NCI-H82 (cell line): ENCODE measurements at regions not wholly inside any gene's neighbourhood (a gene's known extent, or its start where the extent isn't known, plus 50 kb on each side); places are given as distances from the start of the nearest gene placed in this dataset.

Source experiments
- DNase-seq: peaks from one replicate; lab custom pipeline; 2025; lab: John Stamatoyannopoulos, UW

DNA sequence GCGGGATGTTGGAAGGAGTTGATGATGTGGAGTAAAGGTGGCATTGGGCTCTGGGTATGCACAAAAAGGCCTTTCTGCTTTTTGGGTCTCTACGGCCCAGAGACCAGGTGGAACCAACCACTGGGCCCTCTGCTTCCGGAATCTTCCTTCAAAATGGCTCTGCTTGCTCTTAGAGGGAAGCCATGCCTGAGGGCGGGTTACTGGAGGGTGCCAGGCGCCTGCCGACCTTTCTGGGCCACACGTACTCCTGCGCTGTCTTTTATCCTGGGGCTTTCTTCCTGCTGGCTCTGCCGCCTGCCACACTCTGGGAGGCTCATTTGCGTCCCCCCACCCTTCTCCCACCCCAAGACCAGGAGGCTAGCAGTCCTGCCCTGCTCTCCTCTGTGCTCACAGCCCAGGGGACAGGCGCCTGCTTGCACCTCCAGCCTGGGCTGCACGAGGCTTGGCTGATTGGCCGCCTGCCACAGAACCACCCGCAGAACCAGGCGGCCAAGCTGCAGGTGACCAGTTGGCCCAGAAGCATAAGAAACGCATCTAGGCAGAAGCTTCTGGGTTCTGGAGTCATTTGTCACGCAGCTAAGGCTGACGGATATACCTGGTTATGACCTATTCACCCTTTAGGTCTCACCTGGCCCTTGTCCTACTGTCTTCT lies 536.9 kb downstream of the TBC1D22A start:
- no peak for DNase-seq

DNA sequence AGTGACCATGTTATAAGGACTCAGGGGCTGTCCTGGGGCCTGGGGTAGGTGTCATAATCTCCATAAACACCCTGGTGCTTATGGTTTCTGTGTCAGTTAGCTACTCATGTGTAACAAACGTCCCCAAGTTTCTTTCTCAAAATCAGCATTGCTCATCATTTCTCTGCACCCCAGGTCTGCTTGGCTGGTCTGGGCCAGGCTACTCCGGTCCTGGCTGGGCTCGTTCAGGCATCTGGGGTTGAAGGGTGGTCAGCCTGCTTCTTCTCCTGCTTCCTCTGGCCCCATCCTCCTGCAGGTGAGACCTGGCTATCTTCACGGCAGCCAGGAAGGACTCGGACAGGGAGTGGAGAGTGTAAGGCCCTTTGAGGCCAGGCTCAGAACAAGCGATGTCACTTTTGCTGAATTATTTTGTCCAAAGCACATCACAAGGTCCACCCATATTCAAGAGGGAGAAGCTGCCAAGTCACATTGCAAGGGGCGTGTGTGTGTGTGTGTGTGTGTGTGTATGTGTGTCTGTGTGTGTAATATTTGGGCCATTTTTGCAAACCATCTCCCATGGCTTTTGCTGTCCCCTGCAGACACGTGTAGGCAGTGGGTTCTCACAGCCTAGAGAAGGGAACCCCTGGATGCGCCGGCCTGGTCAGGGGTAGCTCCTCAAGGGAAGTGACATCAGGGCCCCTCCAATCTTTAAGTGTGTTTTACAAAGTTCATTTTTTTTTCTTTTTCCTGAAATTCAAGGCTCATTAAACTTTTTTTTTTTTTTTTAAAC lies 535.8 kb downstream of the TBC1D22A start:
- no peak for DNase-seq

DNA sequence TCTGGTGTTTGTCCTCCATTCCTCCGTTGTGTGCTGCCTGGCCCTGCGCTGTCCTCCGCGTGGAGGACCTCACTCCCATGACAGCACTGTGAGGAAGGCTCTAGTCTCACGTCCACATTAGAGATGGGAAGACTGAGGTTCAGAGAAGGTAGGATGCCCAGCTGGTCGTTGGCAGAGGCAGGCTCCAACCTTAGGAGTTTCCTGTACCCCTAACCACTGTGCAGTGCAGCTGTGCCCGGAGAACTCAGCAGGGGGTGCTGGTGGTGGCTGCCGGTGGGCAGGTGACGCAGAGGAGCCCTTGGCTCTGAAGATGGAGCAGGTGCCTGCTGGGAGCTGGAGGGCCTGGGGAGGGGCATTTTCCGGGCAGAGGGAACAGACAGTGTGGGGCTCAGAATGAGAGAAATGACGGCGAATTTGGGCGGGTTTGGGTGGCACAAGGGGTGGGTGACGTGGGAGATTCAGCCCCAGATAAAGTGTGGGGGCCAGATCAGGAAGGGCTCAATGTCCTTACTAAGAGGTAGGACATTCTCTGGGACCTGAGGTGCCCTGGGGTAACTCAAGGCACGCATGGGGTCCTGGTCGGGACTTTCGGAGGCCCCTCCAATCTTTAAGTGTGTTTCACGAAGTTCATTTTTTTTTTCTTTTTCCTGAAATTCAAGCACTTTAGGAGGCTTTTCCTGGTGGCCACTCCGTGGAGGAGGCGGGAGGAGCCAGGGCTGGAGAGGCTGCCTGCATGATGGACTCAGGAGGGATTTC lies 535.0 kb downstream of the TBC1D22A start:
- no peak for DNase-seq

DNA sequence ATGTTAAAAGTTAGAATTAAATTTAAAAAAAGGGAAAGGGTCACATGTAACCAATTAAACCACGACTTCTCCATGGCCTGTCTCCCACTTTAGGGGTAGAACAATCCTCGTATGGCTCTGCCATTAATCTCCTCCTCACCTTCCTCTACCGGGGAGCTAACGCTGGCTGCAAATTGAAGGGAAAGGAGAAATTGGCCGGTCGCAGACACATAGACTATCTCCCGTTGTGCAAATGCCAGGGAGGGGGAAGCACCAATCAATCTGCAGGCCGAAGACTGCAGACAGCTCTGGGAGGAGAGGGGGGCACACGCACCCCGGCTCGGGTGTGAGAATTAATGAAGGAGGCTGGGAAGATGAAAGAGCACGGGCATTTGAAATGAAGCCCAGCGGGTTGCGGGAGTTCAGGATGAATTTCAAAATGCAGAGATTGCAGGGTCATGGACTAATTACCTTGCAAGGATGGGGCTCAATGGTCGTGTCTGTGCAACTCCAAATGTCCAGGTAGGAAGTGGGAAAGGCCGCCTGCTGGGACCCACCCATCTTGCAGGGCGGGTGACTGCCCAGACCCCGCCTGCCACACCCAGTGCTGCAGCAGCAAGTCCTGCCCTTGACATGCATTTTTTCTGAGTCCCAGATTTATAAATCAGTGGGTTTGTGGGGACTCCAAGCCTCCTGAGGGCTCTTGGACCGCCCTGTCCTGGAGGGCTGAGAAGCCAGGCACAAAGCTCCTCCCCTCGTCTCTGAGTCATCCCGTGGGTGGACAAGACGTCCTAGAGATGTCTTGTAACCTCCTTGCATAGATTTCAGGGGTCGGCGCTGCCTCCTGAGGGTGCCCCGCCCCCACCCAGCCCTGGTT lies 534.2 kb downstream of the TBC1D22A start:
- no peak for DNase-seq

DNA sequence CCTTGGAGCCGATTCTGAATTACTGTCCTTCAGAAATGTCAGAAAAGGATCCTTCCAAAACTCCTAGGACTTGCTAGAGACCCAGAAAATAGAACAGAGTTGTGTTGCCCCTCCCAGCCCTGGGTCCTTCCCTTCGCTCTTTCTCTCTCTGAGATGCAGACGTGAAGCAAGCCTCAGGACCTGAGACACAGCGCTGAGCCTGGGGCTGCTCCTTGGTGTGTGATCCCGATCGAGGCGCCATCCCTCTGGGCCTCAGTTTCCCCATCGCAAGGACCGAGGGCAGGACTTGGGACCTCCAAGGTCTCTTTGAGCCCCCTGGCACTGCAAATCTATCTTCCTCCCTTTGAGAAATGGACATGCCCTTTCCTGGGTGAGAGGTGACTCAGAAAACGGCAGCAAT lies 533.5 kb downstream of the TBC1D22A start:
- no peak for DNase-seq

DNA sequence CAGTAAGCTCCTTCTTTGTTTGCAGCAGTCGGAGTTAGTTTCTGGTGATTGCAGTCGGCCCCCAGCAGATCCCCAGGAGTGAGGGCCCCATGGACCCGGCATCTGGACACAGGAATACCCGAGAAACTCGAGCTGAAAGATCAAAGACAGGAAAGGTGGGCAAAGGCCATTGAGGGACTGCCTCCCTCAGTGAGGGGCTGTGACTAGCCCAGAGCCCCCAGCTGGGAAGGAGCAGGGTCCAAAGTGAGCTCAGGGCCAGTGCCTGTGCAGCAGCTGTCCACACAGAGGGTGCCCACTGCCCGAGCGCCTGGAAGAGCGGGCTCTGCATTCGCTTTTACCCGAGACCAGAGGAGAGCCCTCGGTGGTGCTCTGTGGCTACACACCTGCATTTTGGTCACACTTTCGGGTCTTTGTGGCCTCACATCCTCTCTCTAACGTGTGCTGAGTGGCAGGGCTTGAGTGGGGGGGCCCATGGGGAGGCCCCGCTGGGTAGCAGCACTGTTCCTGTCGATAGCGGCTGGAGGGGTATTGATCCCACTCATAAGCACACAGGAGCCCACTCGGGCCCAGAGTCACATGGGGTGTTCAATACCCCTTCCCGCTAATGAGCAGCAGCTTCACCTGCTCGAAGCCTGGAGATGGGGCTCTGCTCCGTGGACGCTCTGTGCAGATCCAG lies 532.9 kb downstream of the TBC1D22A start:
- DNase-seq = no peak

DNA sequence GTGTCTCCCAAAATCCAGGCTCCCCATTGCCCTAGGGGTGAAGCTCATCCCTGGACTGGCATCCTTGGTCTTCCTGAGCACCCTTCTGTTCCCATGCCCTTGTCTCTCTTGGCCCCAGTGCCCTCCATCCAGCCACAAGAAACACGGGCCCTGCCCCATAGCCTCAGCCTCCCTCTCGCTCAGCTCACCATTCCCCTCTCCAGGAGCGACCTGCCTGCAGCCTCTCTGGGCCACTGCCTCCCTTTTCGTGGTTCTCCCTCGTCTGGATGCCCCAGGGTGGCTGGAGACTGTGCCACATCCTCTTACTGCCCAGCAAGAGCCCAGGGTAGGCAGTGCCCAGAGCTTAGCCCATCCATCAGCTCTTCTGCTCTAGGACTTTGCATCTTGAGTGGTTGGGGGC lies 532.1 kb downstream of the TBC1D22A start:
- no peak for DNase-seq

DNA sequence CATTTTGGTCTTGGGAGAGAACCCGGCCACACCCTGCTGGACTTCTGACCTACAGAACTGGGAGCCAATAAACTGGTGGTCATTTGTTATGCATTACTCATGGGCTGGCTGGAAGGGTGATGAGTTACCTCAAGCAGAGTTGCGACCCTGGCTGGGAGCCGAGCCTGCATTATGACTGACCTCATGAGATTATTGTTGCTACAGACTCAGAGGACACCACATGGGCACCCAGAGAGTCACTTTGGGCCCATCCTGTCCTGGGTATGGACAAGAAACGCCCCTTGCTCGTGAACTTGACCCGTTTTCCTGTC lies 531.7 kb downstream of the TBC1D22A start:
- no peak for DNase-seq

DNA sequence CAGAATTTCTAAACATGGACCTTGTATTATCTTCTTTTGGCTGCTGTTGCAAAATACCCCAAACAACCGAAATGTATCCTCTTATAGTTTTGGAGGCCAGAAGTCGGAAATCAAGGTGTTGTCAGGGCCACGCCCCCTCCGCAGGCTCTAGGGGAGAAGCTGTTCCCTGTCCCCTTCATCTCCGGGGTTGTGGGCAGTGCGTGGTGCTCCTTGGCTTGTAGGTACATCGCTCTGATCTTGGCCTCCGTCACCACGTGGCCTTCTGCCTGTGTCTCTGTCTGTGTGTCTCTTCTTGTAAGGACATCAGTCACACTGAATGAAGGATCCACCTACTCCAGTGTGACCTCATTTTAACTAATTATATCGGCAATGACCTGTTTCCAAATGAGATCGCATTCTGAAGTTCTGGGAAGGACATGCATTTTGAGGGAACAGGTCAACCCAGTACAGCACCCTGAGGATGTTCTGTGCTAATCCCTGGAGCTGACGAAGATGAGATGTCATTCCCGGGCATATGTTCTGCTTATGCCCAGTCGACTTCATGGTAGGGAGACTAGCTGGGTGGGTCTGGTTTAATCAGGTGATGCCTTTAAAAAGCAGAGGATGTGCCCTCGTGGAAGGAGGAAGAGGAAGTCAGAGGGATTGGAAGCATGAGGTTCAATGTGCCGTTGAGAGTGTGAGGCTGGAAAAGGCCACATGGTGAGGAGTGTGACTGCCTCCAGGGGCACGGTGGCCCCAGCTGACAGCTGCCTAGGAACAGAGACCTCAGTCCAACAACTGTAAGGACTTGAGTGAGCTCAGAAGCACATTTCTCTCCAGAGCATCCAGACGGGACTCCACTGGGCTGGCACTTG lies 531.1 kb downstream of the TBC1D22A start:
- no peak for DNase-seq

DNA sequence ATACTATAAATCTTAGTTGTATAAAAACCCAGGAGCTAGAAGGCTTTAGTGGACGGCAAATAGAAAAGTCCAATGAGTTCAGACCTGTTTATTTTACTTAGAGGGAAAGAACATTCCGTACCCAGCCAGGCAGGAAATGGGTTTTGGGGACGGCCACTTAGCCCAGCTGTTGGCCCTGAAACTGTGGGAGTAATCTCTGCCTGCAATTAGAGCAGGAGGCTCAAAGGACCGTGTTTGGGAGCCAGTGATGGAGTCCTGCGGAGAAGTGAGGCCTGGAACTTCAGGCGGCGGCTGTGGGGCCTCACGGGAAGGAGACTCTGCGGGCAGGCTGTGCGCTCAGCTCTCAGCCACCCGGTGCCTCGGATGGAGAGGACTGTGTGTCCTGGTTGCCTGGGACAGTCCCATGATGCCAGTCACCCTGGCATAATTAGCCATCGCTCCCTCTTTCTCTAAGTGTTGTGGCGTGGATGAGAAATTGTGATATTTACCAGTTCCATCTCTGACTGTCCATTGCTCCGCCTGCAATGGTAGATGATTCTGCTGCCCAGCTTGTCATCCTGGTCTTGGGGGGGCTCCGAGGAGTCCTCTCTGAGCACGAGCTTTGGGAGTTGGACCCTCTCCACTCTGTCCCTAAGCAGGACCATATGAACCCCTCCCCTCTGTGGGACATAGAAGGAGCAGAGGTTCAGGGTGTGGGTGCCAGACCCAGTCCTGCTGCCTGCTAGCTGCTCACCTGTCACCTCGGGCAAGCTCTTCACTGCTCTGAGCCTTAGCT lies 530.3 kb downstream of the TBC1D22A start:
- DNase-seq = no peak

DNA sequence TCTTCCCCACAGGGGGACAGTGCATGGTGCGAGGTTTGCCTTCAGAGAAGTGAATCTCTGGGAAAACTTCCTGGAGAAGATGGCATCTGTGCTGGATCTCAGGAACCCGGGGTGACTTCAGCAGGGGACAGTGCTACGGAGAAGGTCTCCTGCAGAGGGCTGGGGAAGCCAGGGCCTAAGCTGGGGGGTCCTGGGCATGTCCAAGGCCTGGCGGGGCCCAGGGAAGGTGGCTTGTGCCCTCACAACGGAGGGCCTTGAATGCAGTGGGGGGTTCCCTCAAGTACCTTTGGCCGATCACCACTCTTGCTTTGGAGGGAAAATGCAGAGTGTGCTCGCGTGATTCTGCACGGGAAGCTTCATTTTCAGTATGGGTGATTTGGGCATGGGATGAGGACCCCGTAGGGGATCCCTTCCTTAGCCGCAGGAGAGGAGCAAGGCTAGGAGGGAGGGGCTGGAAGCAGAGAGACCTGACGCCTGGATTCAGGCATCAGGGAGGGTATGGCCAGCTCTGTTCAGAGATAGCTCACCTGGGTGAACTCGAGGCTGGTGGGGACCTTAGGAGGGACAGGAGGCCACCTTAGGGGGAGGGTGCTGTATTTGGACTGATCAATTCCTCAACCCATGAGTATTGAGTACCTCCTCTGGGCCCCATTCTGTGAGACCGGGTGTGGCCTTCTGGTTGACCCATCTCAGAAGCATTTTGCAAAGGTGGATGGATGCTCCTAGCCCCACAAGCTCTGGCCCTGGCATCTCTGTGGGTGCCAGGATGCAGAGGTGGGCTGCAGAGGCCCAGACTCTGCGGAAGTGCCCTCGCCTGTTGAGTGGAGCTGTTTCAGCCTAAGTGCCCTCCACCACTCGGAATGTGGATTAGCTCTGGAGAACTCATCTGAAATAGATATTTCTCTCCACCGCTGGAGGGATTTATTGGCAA lies 529.4 kb downstream of the TBC1D22A start:
- no peak for DNase-seq

DNA sequence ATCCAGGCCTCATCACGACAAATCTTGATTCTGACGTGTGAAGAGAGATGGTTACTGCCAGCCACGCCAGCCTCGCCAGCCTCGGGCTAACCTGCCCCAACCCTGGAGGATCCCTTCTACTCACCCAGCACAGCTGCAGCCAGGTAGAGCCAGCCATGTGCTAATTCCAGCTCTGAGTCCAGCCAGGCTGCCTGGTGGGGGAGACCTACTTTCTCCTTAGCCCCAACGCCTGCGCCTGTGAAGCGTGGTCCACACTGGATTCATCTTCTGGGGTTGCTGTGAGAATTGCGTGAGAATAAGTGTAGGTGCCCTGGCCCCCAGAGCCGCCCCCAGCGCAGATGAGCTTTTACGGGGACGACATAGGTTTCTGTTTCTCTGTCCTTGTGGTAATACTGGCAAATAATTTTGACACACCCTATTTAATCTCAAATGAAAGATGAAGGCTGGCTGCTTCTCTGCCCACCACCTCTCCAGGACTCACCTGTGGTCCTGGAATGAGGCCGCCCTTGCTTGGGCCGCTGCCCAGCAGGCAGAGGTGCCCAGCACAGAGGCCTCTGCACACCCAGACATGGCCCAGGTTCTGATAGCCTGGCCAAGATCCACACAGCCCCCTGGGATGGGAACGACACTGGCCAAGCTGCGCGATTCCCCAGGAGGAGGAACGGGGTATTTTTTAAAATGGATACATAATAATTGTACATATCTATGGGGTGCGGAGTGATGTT lies 528.4 kb downstream of the TBC1D22A start:
- no peak for DNase-seq

DNA sequence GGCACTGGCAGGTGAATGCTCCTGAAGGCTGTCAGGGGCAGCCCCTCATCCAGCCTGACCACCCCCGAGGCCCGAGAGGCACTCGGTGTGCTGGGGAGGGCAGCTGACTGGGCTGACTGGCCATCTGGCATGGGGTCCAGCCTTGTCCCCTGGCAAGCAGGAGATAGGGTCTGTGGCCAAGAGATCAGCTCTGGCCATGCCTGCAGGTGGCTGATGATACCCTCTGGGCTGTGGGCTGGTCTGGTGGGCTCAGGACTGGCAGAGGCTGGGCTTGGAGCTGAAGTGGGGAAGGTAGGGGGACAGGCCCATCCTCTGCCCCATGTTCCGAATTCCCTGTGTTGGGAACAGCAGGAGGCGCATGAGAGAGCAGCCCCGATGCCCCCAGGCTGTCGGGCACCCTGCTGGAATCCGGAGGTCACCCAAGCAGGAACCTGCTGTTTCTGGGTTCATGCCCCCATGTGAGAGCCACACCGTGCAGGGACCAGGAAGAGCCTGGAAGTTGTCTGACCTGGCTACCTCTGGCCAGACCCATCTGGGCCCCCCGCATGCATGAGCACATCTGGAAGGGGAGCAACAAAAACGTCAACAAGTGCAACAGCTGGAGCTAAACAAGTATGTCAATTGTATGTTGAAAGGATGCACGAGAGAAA lies 527.0 kb downstream of the TBC1D22A start:
- no peak for DNase-seq

DNA sequence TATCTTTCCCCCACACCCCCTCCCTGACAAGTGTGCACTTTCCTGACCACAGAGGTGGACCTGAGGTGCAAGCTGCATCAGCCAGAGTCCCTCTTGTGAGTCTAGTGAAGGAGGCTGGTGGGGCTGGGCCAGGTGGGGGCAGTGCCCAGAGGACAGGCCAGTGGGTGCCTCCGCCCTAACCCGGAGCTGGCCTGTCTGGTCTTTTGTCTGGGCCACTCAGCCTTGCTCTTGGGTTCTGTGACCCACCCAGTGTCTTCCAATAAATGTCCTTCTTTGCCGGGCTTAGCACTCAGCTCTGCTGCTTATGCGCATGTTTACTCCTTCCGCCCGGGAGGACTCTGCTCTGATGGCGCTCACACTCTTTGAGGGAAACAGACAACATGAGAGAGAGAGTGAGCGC lies 526.2 kb downstream of the TBC1D22A start:
- DNase-seq = no peak

DNA sequence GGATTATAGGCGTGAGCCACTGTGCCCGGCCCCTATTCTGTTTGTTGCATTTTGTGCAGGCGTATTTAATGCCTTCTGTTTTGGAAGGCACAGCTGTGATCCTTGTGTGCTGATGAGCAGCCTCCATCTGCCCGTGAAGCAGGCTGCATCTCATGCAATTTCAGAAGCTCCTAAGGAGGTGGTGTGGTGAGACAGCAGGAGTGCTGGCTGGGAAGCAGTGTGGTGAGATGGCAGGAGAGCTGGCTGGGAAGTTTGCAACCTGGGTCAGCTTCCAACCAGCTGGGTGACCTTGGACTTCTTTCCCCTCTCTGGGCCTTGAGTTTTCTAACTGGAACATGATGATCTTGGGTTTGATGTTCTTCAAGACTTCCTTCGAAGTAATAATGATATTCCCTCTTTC lies 525.1 kb downstream of the TBC1D22A start:
- no peak for DNase-seq

DNA sequence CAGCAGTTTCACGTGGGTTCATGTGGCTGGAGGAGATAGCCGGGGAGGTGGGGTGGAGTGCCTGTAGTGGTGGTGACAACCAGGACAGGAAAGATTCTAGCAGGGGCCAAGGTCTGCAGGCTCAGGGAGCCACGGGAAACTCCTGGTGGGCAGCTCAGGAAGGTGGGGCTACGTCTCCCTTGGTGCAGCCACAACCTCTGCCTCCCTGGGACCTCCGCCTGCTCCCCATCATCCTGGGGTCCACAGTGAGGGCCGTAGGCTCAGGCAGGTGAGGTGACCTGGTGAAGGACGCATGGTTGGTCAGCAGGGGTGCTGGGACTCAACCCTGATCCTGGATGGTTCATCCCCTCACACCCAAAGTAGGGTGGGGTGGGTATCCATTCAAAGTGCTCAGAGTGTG lies 524.1 kb downstream of the TBC1D22A start:
- DNase-seq = no peak

DNA sequence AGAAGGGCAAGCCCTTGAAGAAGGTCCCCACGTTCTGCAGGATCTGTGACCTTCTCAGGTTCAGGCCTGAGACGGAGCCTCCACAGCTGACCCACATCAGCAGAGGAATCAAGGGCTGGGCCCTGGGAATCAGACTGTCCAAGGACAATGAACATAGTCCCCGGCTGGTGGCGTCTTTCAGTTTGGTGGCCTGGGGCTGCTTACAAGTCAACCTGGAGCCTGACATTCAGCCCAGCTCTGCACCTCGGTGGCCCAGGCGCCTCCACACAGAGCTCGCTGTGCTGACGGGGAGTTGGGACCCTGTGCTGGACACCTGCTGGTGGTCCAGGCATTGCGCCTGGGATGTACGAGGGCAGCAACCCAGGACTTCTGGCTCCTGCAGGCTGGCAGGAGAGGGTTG lies 523.5 kb downstream of the TBC1D22A start:
- DNase-seq = no peak

DNA sequence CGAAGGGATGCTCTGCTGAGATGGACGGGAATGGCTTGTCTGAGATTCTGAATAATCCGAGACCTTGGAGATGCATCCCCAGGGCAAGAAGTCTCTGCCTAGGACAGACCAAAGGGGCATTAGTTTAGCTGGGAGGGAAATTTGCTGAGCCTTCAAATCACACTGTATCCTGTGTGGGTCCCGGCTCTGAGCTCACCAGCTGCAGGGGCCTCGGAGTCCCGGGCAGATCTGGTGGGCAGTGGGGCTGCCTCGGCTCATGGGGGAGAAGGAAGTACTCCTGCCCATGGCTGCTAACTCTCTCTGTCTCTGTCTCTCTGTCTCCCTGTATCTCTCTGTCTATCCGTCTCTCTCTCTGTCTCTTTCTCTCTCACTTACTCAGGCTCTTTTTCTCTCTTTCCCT lies 522.4 kb downstream of the TBC1D22A start:
- no peak for DNase-seq
